ENCODE measurements at regions not wholly inside any gene's neighbourhood (a gene's known extent, or its start where the extent isn't known, plus 50 kb on each side); places are given as distances from the start of the nearest gene placed in this dataset.

DNA sequence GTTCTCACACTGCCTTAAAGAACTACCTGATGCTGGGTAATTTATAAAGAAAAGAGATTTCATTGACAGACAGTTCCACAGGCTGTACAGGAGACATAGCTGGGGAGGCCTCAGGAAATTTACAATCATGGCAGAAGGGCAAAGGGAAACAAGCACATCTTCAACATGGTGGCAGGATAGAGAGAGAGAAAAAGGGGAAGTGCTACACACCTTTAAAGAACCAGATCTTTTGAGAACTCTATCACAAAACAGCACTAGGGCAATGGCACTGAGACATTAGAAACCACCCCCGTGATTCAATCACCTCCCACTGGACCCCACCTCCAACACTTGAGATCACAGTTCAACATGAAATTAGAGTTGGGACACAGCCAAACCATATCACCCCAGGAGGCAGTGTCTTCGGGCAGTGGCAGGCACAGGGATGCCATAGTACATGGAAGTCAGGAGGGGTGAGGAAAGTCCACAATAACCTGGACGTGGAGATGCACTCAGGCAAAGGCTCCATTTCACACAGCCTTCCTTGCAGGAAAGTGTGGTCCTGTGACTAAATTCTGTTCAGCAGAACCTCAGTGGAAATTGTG, 120.4 kb upstream of the SERPINE2 start (continued):
- TF ChIP-seq, protein P1, sequence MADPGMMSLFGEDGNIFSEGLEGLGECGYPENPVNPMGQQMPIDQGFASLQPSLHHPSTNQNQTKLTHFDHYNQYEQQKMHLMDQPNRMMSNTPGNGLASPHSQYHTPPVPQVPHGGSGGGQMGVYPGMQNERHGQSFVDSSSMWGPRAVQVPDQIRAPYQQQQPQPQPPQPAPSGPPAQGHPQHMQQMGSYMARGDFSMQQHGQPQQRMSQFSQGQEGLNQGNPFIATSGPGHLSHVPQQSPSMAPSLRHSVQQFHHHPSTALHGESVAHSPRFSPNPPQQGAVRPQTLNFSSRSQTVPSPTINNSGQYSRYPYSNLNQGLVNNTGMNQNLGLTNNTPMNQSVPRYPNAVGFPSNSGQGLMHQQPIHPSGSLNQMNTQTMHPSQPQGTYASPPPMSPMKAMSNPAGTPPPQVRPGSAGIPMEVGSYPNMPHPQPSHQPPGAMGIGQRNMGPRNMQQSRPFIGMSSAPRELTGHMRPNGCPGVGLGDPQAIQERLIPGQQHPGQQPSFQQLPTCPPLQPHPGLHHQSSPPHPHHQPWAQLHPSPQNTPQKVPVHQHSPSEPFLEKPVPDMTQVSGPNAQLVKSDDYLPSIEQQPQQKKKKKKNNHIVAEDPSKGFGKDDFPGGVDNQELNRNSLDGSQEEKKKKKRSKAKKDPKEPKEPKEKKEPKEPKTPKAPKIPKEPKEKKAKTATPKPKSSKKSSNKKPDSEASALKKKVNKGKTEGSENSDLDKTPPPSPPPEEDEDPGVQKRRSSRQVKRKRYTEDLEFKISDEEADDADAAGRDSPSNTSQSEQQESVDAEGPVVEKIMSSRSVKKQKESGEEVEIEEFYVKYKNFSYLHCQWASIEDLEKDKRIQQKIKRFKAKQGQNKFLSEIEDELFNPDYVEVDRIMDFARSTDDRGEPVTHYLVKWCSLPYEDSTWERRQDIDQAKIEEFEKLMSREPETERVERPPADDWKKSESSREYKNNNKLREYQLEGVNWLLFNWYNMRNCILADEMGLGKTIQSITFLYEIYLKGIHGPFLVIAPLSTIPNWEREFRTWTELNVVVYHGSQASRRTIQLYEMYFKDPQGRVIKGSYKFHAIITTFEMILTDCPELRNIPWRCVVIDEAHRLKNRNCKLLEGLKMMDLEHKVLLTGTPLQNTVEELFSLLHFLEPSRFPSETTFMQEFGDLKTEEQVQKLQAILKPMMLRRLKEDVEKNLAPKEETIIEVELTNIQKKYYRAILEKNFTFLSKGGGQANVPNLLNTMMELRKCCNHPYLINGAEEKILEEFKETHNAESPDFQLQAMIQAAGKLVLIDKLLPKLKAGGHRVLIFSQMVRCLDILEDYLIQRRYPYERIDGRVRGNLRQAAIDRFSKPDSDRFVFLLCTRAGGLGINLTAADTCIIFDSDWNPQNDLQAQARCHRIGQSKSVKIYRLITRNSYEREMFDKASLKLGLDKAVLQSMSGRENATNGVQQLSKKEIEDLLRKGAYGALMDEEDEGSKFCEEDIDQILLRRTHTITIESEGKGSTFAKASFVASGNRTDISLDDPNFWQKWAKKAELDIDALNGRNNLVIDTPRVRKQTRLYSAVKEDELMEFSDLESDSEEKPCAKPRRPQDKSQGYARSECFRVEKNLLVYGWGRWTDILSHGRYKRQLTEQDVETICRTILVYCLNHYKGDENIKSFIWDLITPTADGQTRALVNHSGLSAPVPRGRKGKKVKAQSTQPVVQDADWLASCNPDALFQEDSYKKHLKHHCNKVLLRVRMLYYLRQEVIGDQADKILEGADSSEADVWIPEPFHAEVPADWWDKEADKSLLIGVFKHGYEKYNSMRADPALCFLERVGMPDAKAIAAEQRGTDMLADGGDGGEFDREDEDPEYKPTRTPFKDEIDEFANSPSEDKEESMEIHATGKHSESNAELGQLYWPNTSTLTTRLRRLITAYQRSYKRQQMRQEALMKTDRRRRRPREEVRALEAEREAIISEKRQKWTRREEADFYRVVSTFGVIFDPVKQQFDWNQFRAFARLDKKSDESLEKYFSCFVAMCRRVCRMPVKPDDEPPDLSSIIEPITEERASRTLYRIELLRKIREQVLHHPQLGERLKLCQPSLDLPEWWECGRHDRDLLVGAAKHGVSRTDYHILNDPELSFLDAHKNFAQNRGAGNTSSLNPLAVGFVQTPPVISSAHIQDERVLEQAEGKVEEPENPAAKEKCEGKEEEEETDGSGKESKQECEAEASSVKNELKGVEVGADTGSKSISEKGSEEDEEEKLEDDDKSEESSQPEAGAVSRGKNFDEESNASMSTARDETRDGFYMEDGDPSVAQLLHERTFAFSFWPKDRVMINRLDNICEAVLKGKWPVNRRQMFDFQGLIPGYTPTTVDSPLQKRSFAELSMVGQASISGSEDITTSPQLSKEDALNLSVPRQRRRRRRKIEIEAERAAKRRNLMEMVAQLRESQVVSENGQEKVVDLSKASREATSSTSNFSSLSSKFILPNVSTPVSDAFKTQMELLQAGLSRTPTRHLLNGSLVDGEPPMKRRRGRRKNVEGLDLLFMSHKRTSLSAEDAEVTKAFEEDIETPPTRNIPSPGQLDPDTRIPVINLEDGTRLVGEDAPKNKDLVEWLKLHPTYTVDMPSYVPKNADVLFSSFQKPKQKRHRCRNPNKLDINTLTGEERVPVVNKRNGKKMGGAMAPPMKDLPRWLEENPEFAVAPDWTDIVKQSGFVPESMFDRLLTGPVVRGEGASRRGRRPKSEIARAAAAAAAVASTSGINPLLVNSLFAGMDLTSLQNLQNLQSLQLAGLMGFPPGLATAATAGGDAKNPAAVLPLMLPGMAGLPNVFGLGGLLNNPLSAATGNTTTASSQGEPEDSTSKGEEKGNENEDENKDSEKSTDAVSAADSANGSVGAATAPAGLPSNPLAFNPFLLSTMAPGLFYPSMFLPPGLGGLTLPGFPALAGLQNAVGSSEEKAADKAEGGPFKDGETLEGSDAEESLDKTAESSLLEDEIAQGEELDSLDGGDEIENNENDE (IDR thresholded peaks at IDR 0.05; ENCODE audit: insufficient replicate concordance, low read length), result no peak
- TF ChIP-seq RNF2 (IDR thresholded peaks at IDR 0.05; ENCODE audit: borderline replicate concordance, low read depth, low read length, missing control alignments, poor library complexity, severe bottlenecking) (no peak), RFX5 (IDR thresholded peaks at IDR 0.05; ENCODE audit: borderline replicate concordance, low read depth, low read length) (no peak), SRF (IDR thresholded peaks at IDR 0.05; ENCODE audit: low read depth, low read length) (no peak), SIRT6 (IDR thresholded peaks at IDR 0.05; ENCODE audit: low read length) (no peak), TAF7 (optimal IDR thresholded peaks at IDR 0.05; ENCODE audit: borderline replicate concordance, low read depth, low read length) (no peak), KDM5A (IDR thresholded peaks at IDR 0.05; ENCODE audit: low read length) (no peak), BACH1 (IDR thresholded peaks at IDR 0.05; ENCODE audit: low read length) (no peak), POU5F1 (IDR thresholded peaks at IDR 0.05; ENCODE audit: low read depth, low read length) (no peak), GABPA (IDR thresholded peaks at IDR 0.05; ENCODE audit: borderline replicate concordance, insufficient read depth, low read length) (no peak)
- TF ChIP-seq, protein P2, sequence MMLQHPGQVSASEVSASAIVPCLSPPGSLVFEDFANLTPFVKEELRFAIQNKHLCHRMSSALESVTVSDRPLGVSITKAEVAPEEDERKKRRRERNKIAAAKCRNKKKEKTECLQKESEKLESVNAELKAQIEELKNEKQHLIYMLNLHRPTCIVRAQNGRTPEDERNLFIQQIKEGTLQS (IDR thresholded peaks at IDR 0.05; ENCODE audit: insufficient read depth, low read depth, low read length), result no peak
